IPS DF 6.9 (cell line): ENCODE measurements at regions not wholly inside any gene's neighbourhood (a gene's known extent, or its start where the extent isn't known, plus 50 kb on each side); places are given as distances from the start of the nearest gene placed in this dataset.
A peak's percentile ranks its signal among the peaks of the same experiment; 100 is the strongest.
"Not testable (repeated sequence)": the region's sequence is repeated elsewhere in the genome, so short reads cannot be mapped to it uniquely, and the experiment has no call there.

Experiments used
- DNase-seq: peaks from one replicate; pipeline ENCODE4 v3.0.0-alpha.2; 2013; ENCODE audit warnings: low read depth, low spot score
- H3K27ac ChIP-seq: one replicate; pipeline ENCODE4 v1.5.1; 2013; ENCODE audit warnings: low read length, control low read depth
- H3K27me3 ChIP-seq: 2 replicates; pipeline ENCODE4 v1.6.1; 2013; ENCODE audit warnings: mild to moderate bottlenecking, low read length; ENCODE audit not compliant: control insufficient read depth, insufficient read depth
- H3K36me3 ChIP-seq: 2 replicates; pipeline ENCODE4 v1.6.1; 2013; ENCODE audit warnings: low read length; ENCODE audit not compliant: control insufficient read depth, insufficient read depth
- H3K4me1 ChIP-seq: 2 replicates; pipeline ENCODE4 v1.6.1; 2013; ENCODE audit warnings: low read length; ENCODE audit not compliant: control insufficient read depth, insufficient read depth
- H3K4me3 ChIP-seq: 2 replicates; pipeline ENCODE4 v1.5.1; 2013; ENCODE audit warnings: mild to moderate bottlenecking, low read length
- H3K9me3 ChIP-seq: 2 replicates; pipeline ENCODE4 v1.6.1; 2013; ENCODE audit warnings: low read length, inconsistent platforms; ENCODE audit not compliant: control insufficient read depth, insufficient read depth
- WGBS: extraction: QIAGEN DNeasy Blood & Tissue Kit; methylation state at CpG from one replicate; pipeline ENCODE4 v1.1.7; 2013; ENCODE audit warnings: mixed read lengths, missing lambda C conversion rate; ENCODE audit not compliant: insufficient read length, insufficient coverage; 5-methylcytosine and 5-hydroxymethylcytosine counted together

GRCh38 chr4:177494791-177495190, 52.6 kb upstream of the AGA start:
- no peaks in the 10 kb centered on the region for H3K4me1 ChIP-seq
- no peak overlapping the region for H3K27ac ChIP-seq
- DNase-seq, result no peak
- H3K36me3 ChIP-seq, result no peaks in the 10 kb centered on the region
- no peak overlapping the region for H3K4me3 ChIP-seq
- no peaks in the 10 kb centered on the region for H3K9me3 ChIP-seq
- WGBS, result no CpG with 5 or more reads among the region's 2 CpGs
- H3K27me3 ChIP-seq, result no peaks in the 10 kb centered on the region

GRCh38 chr4:177495626-177496025, 53.4 kb upstream of the AGA start:
- DNase-seq, H3K4me3 ChIP-seq, H3K27me3 ChIP-seq, H3K9me3 ChIP-seq, H3K36me3 ChIP-seq, H3K27ac ChIP-seq, H3K4me1 ChIP-seq: not testable (repeated sequence)
- no CpG with 5 or more reads among the region's 27 CpGs for WGBS

GRCh38 chr4:177499537-177499936, 57.3 kb upstream of the AGA start:
- Histone ChIP-seq H3K4me3 (no peak overlapping the region), H3K9me3 (no peaks in the 10 kb centered on the region), H3K27ac (no peak overlapping the region), H3K27me3 (no peaks in the 10 kb centered on the region), H3K4me1 (no peaks in the 10 kb centered on the region), H3K36me3 (no peaks in the 10 kb centered on the region)
- DNase-seq, result no peak
- WGBS, result no CpG with 5 or more reads among the region's 14 CpGs

- peak; percentile 18 for DNase-seq
- Histone ChIP-seq H3K9me3 (no peaks in the 10 kb centered on the region), H3K4me1 (no peaks in the 10 kb centered on the region), H3K4me3 (no peak overlapping the region), H3K36me3 (no peaks in the 10 kb centered on the region), H3K27me3 (no peaks in the 10 kb centered on the region), H3K27ac (no peak overlapping the region)
- WGBS, result no CpG with 5 or more reads among the region's 9 CpGs
These were observed 63.0 kb upstream of the AGA start for GRCh38 chr4:177505171-177505615.

GRCh38 chr4:177508662-177509061, 66.4 kb upstream of the AGA start:
- no peaks in the 10 kb centered on the region for H3K4me1 ChIP-seq
- WGBS, result no CpG with 5 or more reads among the region's 6 CpGs
- DNase-seq, result no peak
- H3K9me3 ChIP-seq, result no peaks in the 10 kb centered on the region
- no peaks in the 10 kb centered on the region for H3K27me3 ChIP-seq
- H3K27ac ChIP-seq, result no peak overlapping the region
- no peaks in the 10 kb centered on the region for H3K36me3 ChIP-seq
- no peak overlapping the region for H3K4me3 ChIP-seq

GRCh38 chr4:177509226-177509745, 67.0 kb upstream of the AGA start:
- no CpG with 5 or more reads among the region's 2 CpGs for WGBS
- no peaks in the 10 kb centered on the region for H3K4me1 ChIP-seq
- no peaks in the 10 kb centered on the region for H3K27me3 ChIP-seq
- no peak overlapping the region for H3K27ac ChIP-seq
- H3K4me3 ChIP-seq, result no peak overlapping the region
- H3K9me3 ChIP-seq, result no peaks in the 10 kb centered on the region
- no peak for DNase-seq
- no peaks in the 10 kb centered on the region for H3K36me3 ChIP-seq

- WGBS, result no CpG with 5 or more reads among the region's 3 CpGs
- Histone ChIP-seq H3K27me3 (no peaks in the 10 kb centered on the region), H3K36me3 (no peaks in the 10 kb centered on the region), H3K4me1 (no peaks in the 10 kb centered on the region), H3K4me3 (no peak overlapping the region), H3K9me3 (no peaks in the 10 kb centered on the region), H3K27ac (no peak overlapping the region)
- DNase-seq, result no peak
These were observed 69.4 kb upstream of the AGA start for GRCh38 chr4:177511611-177512010.

- DNase-seq, result no peak
- Histone ChIP-seq H3K4me1 (no peaks in the 10 kb centered on the region), H3K27me3 (no peaks in the 10 kb centered on the region), H3K9me3 (no peaks in the 10 kb centered on the region), H3K27ac (no peak overlapping the region), H3K36me3 (no peaks in the 10 kb centered on the region), H3K4me3 (no peak overlapping the region)
These were observed 70.4 kb upstream of the AGA start for GRCh38 chr4:177512646-177513045.

- no CpG with 5 or more reads among the region's 2 CpGs for WGBS
- Histone ChIP-seq H3K27ac (no peak overlapping the region), H3K27me3 (no peaks in the 10 kb centered on the region), H3K9me3 (no peaks in the 10 kb centered on the region), H3K36me3 (no peaks in the 10 kb centered on the region), H3K4me1 (no peaks in the 10 kb centered on the region), H3K4me3 (no peak overlapping the region)
- DNase-seq, result no peak
These were observed 75.6 kb upstream of the AGA start for GRCh38 chr4:177517862-177518261.

GRCh38 chr4:177519481-177520260, 77.4 kb upstream of the AGA start:
- Histone ChIP-seq H3K27me3 (no peaks in the 10 kb centered on the region), H3K4me3 (no peak overlapping the region), H3K36me3 (no peaks in the 10 kb centered on the region), H3K4me1 (no peaks in the 10 kb centered on the region), H3K27ac (no peak overlapping the region), H3K9me3 (no peaks in the 10 kb centered on the region)
- WGBS, result no CpG with 5 or more reads among the region's 7 CpGs
- no peak for DNase-seq

- H3K36me3 ChIP-seq, result no peaks in the 10 kb centered on the region
- WGBS, result no CpG with 5 or more reads among the region's 5 CpGs
- no peaks in the 10 kb centered on the region for H3K27me3 ChIP-seq
- H3K4me3 ChIP-seq, result no peak overlapping the region
- no peak overlapping the region for H3K27ac ChIP-seq
- no peak for DNase-seq
- no peaks in the 10 kb centered on the region for H3K9me3 ChIP-seq
- H3K4me1 ChIP-seq, result no peaks in the 10 kb centered on the region
These were observed 86.4 kb upstream of the AGA start for GRCh38 chr4:177528620-177529019.
